Muscle layer of duodenum (tissue), 2 donors: ENCODE measurements at regions not wholly inside any gene's neighbourhood (a gene's known extent, or its start where the extent isn't known, plus 50 kb on each side); places are given as distances from the start of the nearest gene placed in this dataset.

Experiments used
- H3K27ac ChIP-seq: one replicate; pipeline ENCODE4 v1.7.0; 2013; ENCODE audit warnings: mild to moderate bottlenecking, low read length
- H3K27me3 ChIP-seq: one replicate; pipeline ENCODE4 v1.7.0; 2013; ENCODE audit warnings: low read depth, mild to moderate bottlenecking, control low read depth, low read length
- H3K36me3 ChIP-seq, 2 donors: one replicate each; pipeline ENCODE4 v1.7.0; 2013; ENCODE audit warnings: low read length in 2 of 2, control low read depth in 1 of 2, mild to moderate bottlenecking in 1 of 2; ENCODE audit not compliant: insufficient read depth in 2 of 2, control insufficient read depth in 1 of 2
- H3K4me1 ChIP-seq, 2 donors: one replicate each; pipeline ENCODE4 v1.7.0; 2013; ENCODE audit warnings: low read length in 2 of 2, mild to moderate bottlenecking in 2 of 2, control low read depth in 1 of 2, moderate library complexity in 1 of 2; ENCODE audit not compliant: insufficient read depth in 2 of 2, control insufficient read depth in 1 of 2
- H3K4me3 ChIP-seq, 2 donors: one replicate each; pipeline ENCODE4 v1.7.0; 2013; ENCODE audit warnings: low read length in 2 of 2, low read depth in 1 of 2, mild to moderate bottlenecking in 1 of 2
- H3K9me3 ChIP-seq, 2 donors: one replicate each; pipeline ENCODE4 v1.7.0; 2013; ENCODE audit warnings: low read length in 2 of 2, control low read depth in 1 of 2, mild to moderate bottlenecking in 1 of 2; ENCODE audit not compliant: control insufficient read depth in 1 of 2
- donor health status: healthy.

DNA sequence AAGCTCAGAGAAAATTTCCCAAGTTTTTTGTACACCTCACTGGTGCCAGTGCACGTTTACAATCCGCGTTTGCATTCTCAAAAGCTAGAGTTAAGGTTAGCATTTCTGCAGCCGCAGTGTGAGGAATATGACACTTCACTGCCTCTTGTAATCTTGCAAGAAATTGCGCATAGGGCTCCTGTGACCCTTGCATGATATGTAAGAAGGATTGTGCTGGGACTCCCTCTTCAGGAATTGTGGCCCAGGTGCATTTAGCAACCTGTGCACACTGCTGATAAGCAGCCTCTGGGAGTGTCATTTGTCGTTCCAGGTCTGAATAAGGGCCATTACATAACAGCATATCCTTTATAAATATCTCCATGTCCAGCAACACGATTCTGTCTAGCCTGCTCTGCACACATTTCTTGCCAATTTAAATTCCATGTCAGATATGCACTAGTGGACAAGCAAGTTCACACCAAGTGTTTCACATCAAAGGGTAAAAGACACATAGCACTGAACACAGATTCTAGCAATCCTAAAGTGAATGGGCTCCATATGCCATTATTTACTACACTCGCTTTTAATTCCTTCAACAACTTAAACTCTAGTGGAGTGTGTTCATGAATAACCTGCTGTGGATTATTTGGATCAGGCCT is 69.2 kb upstream of the INCENP start:
- no peaks in the 10 kb centered on the region for H3K9me3 ChIP-seq
- no peaks in the 10 kb centered on the region for H3K36me3 ChIP-seq
- no peaks in the 10 kb centered on the region for H3K4me1 ChIP-seq
- H3K27me3 ChIP-seq, result no peaks in the 10 kb centered on the region
- no peak overlapping the region for H3K4me3 ChIP-seq
- no peak overlapping the region for H3K27ac ChIP-seq

GRCh38 chr11:62054081-62054480 is 69.7 kb upstream of the INCENP start:
- H3K9me3 ChIP-seq, result no peaks in the 10 kb centered on the region
- no peaks in the 10 kb centered on the region for H3K4me1 ChIP-seq
- H3K4me3 ChIP-seq, result no peak overlapping the region
- H3K27me3 ChIP-seq, result no peaks in the 10 kb centered on the region
- no peaks in the 10 kb centered on the region for H3K36me3 ChIP-seq
- H3K27ac ChIP-seq, result no peak overlapping the region

DNA sequence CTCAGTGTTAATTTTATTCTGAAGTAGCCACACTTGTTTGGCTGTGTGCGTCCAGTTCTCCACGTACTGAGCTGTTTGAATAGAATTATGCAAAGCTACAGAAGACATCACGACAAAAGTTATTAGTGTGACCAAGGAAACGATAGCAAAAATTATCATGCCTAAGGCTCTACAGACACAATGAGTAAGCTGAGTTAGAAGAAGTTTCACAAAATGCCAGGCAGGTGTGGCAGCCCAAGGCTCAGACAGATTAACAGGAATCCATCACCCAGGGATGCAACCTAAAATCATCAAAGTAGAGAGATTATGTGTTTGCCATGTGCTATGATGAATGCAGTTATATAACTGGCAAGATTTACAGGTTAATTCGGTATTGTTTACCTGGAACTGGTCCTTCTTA is 73.1 kb upstream of the INCENP start:
- no peaks in the 10 kb centered on the region for H3K4me1 ChIP-seq

DNA sequence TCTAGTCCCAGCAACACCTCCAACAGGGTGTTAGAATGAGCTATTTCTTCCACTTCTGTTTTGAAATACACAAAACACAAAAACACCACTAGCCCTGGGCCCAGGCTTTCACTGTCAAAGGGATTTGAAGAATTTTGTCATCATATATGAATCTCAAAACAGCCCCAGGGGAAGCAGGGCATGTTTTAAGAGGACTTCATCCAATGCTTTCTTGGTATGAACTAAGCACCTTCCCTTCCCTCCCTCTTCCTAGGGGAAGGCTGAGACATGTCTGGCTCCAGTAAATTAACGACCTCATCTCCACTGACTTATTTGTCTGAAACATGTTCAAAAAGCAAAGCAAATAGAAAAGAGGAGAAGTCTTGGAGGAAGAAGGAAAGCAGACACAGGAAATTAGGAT is 75.7 kb upstream of the INCENP start:
- no peaks in the 10 kb centered on the region for H3K4me1 ChIP-seq
- H3K9me3 ChIP-seq, result no peaks in the 10 kb centered on the region
- H3K4me3 ChIP-seq, result no peak overlapping the region
- no peaks in the 10 kb centered on the region for H3K36me3 ChIP-seq
- H3K27ac ChIP-seq, result no peak overlapping the region
- no peaks in the 10 kb centered on the region for H3K27me3 ChIP-seq

More for the DNA sequence above, 73.1 kb upstream of the INCENP start:
- no peaks in the 10 kb centered on the region for H3K27me3 ChIP-seq
- no peaks in the 10 kb centered on the region for H3K9me3 ChIP-seq
- no peak overlapping the region for H3K4me3 ChIP-seq
- H3K27ac ChIP-seq, result no peak overlapping the region
- H3K36me3 ChIP-seq, result no peaks in the 10 kb centered on the region

DNA sequence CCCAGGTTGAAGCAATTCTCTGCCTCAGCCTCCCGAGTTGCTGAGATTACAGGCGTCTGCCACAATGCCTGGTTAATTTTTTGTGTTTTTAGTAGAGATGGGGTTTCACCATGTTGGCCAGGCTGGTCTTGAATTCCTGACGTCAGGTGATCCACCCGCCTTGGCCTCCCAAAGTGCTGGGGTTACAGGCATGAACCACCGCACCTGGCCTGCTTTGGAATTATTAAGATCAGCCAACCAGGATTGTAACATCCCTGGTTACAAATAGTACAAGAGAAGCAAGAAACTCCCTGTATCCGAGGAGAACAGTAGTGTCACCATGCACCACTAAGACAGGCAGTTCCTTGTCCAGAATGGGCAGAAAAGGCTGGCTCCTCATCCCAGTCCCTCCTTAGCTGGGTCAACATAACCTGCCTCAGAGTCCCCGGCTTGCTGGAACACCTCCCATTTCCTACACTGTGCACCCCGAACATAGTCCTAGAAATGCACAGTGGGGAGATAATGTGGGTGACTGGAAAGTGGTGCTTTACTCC is 77.2 kb upstream of the INCENP start:
- Histone ChIP-seq H3K9me3 (no peaks in the 10 kb centered on the region), H3K27me3 (no peaks in the 10 kb centered on the region), H3K4me1 (no peaks in the 10 kb centered on the region), H3K36me3 (no peaks in the 10 kb centered on the region), H3K27ac (no peak overlapping the region), H3K4me3 (no peak overlapping the region)

GRCh38 chr11:62044639-62045121 is 77.2 kb upstream of the FTH1 start:
- no peaks in the 10 kb centered on the region for H3K9me3 ChIP-seq
- H3K4me1 ChIP-seq, result no peaks in the 10 kb centered on the region
- H3K4me3 ChIP-seq, result no peak overlapping the region
- no peaks in the 10 kb centered on the region for H3K36me3 ChIP-seq
- H3K27me3 ChIP-seq, result no peaks in the 10 kb centered on the region
- H3K27ac ChIP-seq, result no peak overlapping the region

DNA sequence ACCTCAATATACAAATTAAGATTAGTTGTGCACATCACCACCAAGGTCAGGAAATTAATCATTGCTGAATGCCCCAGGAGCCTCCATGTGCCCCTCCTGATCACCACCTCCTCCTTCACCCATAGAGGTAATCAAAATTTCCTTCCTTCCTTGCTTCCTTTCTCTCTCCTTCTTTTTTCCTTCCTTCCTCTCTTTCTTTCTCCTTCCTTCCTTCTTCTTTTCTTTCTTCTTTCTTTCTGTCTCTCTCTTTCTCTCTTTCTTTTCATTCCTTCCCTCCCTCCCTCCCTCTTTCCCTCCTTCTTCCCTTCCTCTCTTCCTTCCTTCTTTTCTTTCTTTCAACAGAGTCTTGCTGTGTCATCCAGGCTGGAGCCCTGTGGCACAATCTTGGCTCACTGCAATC is 67.9 kb upstream of the FTH1 start:
- Histone ChIP-seq H3K4me3 (no peak overlapping the region), H3K27me3 (no peaks in the 10 kb centered on the region), H3K27ac (no peak overlapping the region), H3K4me1 (no peaks in the 10 kb centered on the region), H3K36me3 (no peaks in the 10 kb centered on the region), H3K9me3 (peaks cover 0 to 5% of the 10 kb centered on the region in 2 donors)

DNA sequence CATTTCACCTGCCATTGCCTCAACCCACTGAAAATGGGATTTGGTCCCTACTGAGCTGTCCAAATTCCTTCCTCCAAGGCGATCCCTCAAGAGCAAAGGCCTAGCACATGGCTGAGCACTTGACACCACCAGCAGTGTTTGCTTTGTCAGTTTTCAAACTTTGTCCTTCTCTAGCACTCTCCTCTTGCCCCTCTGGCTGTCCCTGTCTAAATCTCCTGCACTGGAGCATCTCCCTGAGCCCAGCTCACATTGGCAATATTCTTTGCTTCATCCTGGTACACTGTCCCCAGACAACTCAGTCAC is 66.6 kb upstream of the FTH1 start:
- Histone ChIP-seq H3K9me3 (peaks cover 0 to 5% of the 10 kb centered on the region in 2 donors), H3K36me3 (no peaks in the 10 kb centered on the region), H3K4me3 (no peak overlapping the region), H3K4me1 (no peaks in the 10 kb centered on the region), H3K27ac (no peak overlapping the region), H3K27me3 (no peaks in the 10 kb centered on the region)

GRCh38 chr11:62033191-62034035 is 66.0 kb upstream of the FTH1 start:
- Histone ChIP-seq H3K9me3 (peaks cover 0 to 5% of the 10 kb centered on the region in 2 donors), H3K4me1 (no peaks in the 10 kb centered on the region), H3K36me3 (no peaks in the 10 kb centered on the region), H3K4me3 (no peak overlapping the region), H3K27me3 (no peaks in the 10 kb centered on the region), H3K27ac (no peak overlapping the region)

GRCh38 chr11:62030071-62030684 is 62.7 kb upstream of the FTH1 start:
- no peak overlapping the region for H3K27ac ChIP-seq
- no peaks in the 10 kb centered on the region for H3K27me3 ChIP-seq
- no peaks in the 10 kb centered on the region for H3K4me1 ChIP-seq
- peaks cover 0 to 5% of the 10 kb centered on the region in 2 donors for H3K9me3 ChIP-seq
- no peak overlapping the region for H3K4me3 ChIP-seq
- H3K36me3 ChIP-seq, result no peaks in the 10 kb centered on the region

GRCh38 chr11:62026739-62027370 is 59.4 kb upstream of the FTH1 start:
- Histone ChIP-seq H3K27ac (no peak overlapping the region), H3K4me3 (no peak overlapping the region), H3K9me3 (peaks cover 0 to 2% of the 10 kb centered on the region in 2 donors), H3K4me1 (no peaks in the 10 kb centered on the region), H3K36me3 (no peaks in the 10 kb centered on the region), H3K27me3 (no peaks in the 10 kb centered on the region)
